ENCODE measurements at regions not wholly inside any gene's neighbourhood (a gene's known extent, or its start where the extent isn't known, plus 50 kb on each side); places are given as distances from the start of the nearest gene placed in this dataset.
"Not testable (repeated sequence)": the region's sequence is repeated elsewhere in the genome, so short reads cannot be mapped to it uniquely, and the experiment has no call there.

GRCh38 chr22:10526079-10526478 lies 5001.9 kb upstream of the OR11H1 start:
- H3K4me3 ChIP-seq (ENCODE audit: low read length), result not testable (repeated sequence)

- not testable (repeated sequence) for H3K4me3 ChIP-seq (ENCODE audit: low read length)
Observed at GRCh38 chr22:10531141-10531540, 4996.9 kb upstream of the OR11H1 start.

- H3K4me3 ChIP-seq (ENCODE audit: low read length), result peak overlapping the region; percentile 39; the same call in 1 of the 2 replicates
Observed at GRCh38 chr22:10572531-10572930, 4955.5 kb upstream of the OR11H1 start.

- not testable (repeated sequence) for H3K4me3 ChIP-seq (ENCODE audit: low read length)
Observed at GRCh38 chr22:10601071-10601470, 4926.9 kb upstream of the OR11H1 start.

GRCh38 chr22:10631961-10632360 lies 4896.0 kb upstream of the OR11H1 start:
- H3K4me3 ChIP-seq (ENCODE audit: low read length), result not testable (repeated sequence)

- not testable (repeated sequence) for H3K4me3 ChIP-seq (ENCODE audit: low read length)
Observed at GRCh38 chr22:10635341-10635740, 4892.7 kb upstream of the OR11H1 start.

GRCh38 chr22:10662818-10663217 lies 4865.2 kb upstream of the OR11H1 start:
- not testable (repeated sequence) for H3K4me3 ChIP-seq (ENCODE audit: low read length)

- H3K4me3 ChIP-seq (ENCODE audit: low read length), result not testable (repeated sequence)
Observed at GRCh38 chr22:10673065-10673464, 4854.9 kb upstream of the OR11H1 start.

- not testable (repeated sequence) for H3K4me3 ChIP-seq (ENCODE audit: low read length)
Observed at GRCh38 chr22:10678720-10679119, 4849.3 kb upstream of the OR11H1 start.

GRCh38 chr22:10685436-10685835 lies 4842.6 kb upstream of the OR11H1 start:
- not testable (repeated sequence) for H3K4me3 ChIP-seq (ENCODE audit: low read length)

- not testable (repeated sequence) for H3K4me3 ChIP-seq (ENCODE audit: low read length)
Observed at GRCh38 chr22:10687256-10687655, 4840.7 kb upstream of the OR11H1 start.

GRCh38 chr22:10698836-10699235 lies 4829.2 kb upstream of the OR11H1 start:
- not testable (repeated sequence) for H3K4me3 ChIP-seq (ENCODE audit: low read length)

GRCh38 chr22:10699301-10700097 lies 4828.5 kb upstream of the OR11H1 start:
- not testable (repeated sequence) for H3K4me3 ChIP-seq (ENCODE audit: low read length)

- not testable (repeated sequence) for H3K4me3 ChIP-seq (ENCODE audit: low read length)
Observed at GRCh38 chr22:10708175-10708574, 4819.8 kb upstream of the OR11H1 start.

GRCh38 chr22:10710923-10711322 lies 4817.1 kb upstream of the OR11H1 start:
- H3K4me3 ChIP-seq (ENCODE audit: low read length), result not testable (repeated sequence)

GRCh38 chr22:10722804-10723203 lies 4805.2 kb upstream of the OR11H1 start:
- not testable (repeated sequence) for H3K4me3 ChIP-seq (ENCODE audit: low read length)

- not testable (repeated sequence) for H3K4me3 ChIP-seq (ENCODE audit: low read length)
Observed at GRCh38 chr22:10723966-10724365, 4804.0 kb upstream of the OR11H1 start.

- no peak overlapping the region for H3K4me3 ChIP-seq (ENCODE audit: low read length)
- TF ChIP-seq ZNF274 (IDR thresholded peaks at IDR 0.05; ENCODE audit: low read depth, low read length), result no peak
Observed at GRCh38 chr22:10727393-10727792, 4800.6 kb upstream of the OR11H1 start.

GRCh38 chr22:10729979-10730378 lies 4798.0 kb upstream of the OR11H1 start:
- H3K4me3 ChIP-seq (ENCODE audit: low read length), result not testable (repeated sequence)

GRCh38 chr22:10730706-10731105 lies 4797.3 kb upstream of the OR11H1 start:
- not testable (repeated sequence) for H3K4me3 ChIP-seq (ENCODE audit: low read length)

GRCh38 chr22:10731246-10731974 lies 4796.6 kb upstream of the OR11H1 start:
- H3K4me3 ChIP-seq (ENCODE audit: low read length), result not testable (repeated sequence)

GRCh38 chr22:10735075-10735474 lies 4792.9 kb upstream of the OR11H1 start:
- not testable (repeated sequence) for H3K4me3 ChIP-seq (ENCODE audit: low read length)
